GM12878 (cell line): ENCODE measurements at regions not wholly inside any gene's neighbourhood (a gene's known extent, or its start where the extent isn't known, plus 50 kb on each side); places are given as distances from the start of the nearest gene placed in this dataset.

Experiments
- ATAC-seq: fragments of 200-7000 bp; cut with Tn5 transposase; 3 replicates; pipeline ENCODE4 v1.9.1; 2020; ENCODE audit warnings: mild to moderate bottlenecking, moderate library complexity
- BruUV-seq: library from RNA; stranded (reverse); fragments of 400-500 nt; replicated peaks from 2 replicates; lab custom pipeline; 2021; lab: Mats Ljungman, UMichigan
- CTCF ChIA-PET: fragments of 300-600 bp; sonication (Branson Sonifier 250); formaldehyde crosslinking; extraction: SDS; loops from one replicate; lab custom pipeline; 2021; ENCODE audit warnings: inconsistent platforms; lab: Yijun Ruan, JAX
- POLR2A ChIA-PET: fragments of 350-600 bp; formaldehyde crosslinking; extraction: SDS; loops from one replicate; lab custom pipeline; 2021; ENCODE audit warnings: inconsistent platforms; lab: Charles Lee
- RAD21 ChIA-PET: fragments of 300-600 bp; sonication (Branson Sonifier 250); formaldehyde crosslinking; loops from one replicate; lab custom pipeline; 2023; ENCODE audit warnings: antibody characterized with exemption; ENCODE audit not compliant: unreplicated experiment; lab: Charles Lee
- SMC1A ChIA-PET: fragments of 300-600 bp; sonication (Branson Sonifier 250); formaldehyde crosslinking; loops from one replicate; lab custom pipeline; 2023; ENCODE audit not compliant: unreplicated experiment, uncharacterized antibody; lab: Charles Lee
- DNase-seq: peaks from one replicate; pipeline ENCODE4 v3.0.0-alpha.2; 2011; ENCODE audit warnings: low read depth, low spot score
- FAIRE-seq: peaks from 3 replicates; lab custom pipeline; 2011; peaks lifted over from hg19 to GRCh38; lab: Jason Lieb, UNC
- H2AFZ ChIP-seq: 2 replicates; pipeline ENCODE4 v1.6.0; 2011; ENCODE audit warnings: low read depth, low read length, control low read depth; ENCODE audit not compliant: control insufficient read depth
- H3K27ac ChIP-seq: 2 replicates; pipeline ENCODE4 v1.5.1; 2011; ENCODE audit warnings: control low read depth; ENCODE audit not compliant: control insufficient read depth, insufficient read depth
- H3K27me3 ChIP-seq, 2 experiments: replicated peaks in 1 of 2; 2 replicates each; pipeline versions ENCODE4 v1.6.0 to v1.6.1; 2011; ENCODE audit warnings: low read length in 1 of 2; ENCODE audit not compliant: control insufficient read depth in 2 of 2, insufficient read depth in 2 of 2
- H3K36me3 ChIP-seq, 2 experiments: 2 replicates each; pipeline ENCODE4 v1.5.1; 2011; ENCODE audit warnings: low read length in 1 of 2; ENCODE audit not compliant: control insufficient read depth in 2 of 2, insufficient read depth in 2 of 2
- H3K4me1 ChIP-seq: 2 replicates; pipeline ENCODE4 v1.6.1; 2011; ENCODE audit warnings: mild to moderate bottlenecking, low read length, moderate library complexity, mixed read lengths; ENCODE audit not compliant: control insufficient read depth, insufficient read depth
- H3K4me2 ChIP-seq: 2 replicates; pipeline ENCODE4 v1.6.0; 2011; ENCODE audit warnings: control low read depth; ENCODE audit not compliant: control insufficient read depth, insufficient read depth
- H3K4me3 ChIP-seq: fragments of 200-600 bp; sonication (generic); 2 replicates; pipeline ENCODE4 v1.5.1; 2016
- H3K79me2 ChIP-seq: 2 replicates; pipeline ENCODE4 v1.6.0; 2011; ENCODE audit warnings: low read length; ENCODE audit not compliant: control insufficient read depth, insufficient read depth
- H3K9ac ChIP-seq: 2 replicates; pipeline ENCODE4 v1.8.0; 2011; ENCODE audit warnings: low read length, control low read depth, mixed read lengths; ENCODE audit not compliant: control insufficient read depth, insufficient read depth
- H3K9me3 ChIP-seq: replicated peaks from 3 replicates; pipeline ENCODE4 v1.5.1; 2011; ENCODE audit warnings: mild to moderate bottlenecking, low read length; ENCODE audit not compliant: control insufficient read depth, insufficient read depth
- H4K20me1 ChIP-seq: 2 replicates; pipeline ENCODE4 v1.6.0; 2011; ENCODE audit not compliant: control insufficient read depth, insufficient read depth
- BRCA1 ChIP-seq: IDR thresholded peaks from 2 replicates; pipeline ENCODE4 v1.6.1; 2011; ENCODE audit warnings: low read depth, low read length, improper control_type of control experiment
- CHD4 ChIP-seq: fragments of 200-600 bp; sonication (generic); IDR thresholded peaks from 2 replicates; pipeline ENCODE4 v1.6.1; 2016; ENCODE audit warnings: mild to moderate bottlenecking
- E4F1 ChIP-seq: fragments of 450-650 bp; IDR thresholded peaks from 2 replicates; pipeline ENCODE4 v1.6.1; 2018; ENCODE audit warnings: borderline replicate concordance, mild to moderate bottlenecking; ENCODE audit not compliant: partially characterized antibody
- FOS ChIP-seq: IDR thresholded peaks from 3 replicates; pipeline ENCODE4 v1.6.1; 2011; ENCODE audit warnings: borderline replicate concordance; ENCODE audit not compliant: insufficient read length; ENCODE audit errors: extremely low read depth
- IRF3 ChIP-seq: fragments of 450-650 bp; IDR thresholded peaks from 2 replicates; pipeline ENCODE4 v1.6.1; 2014; ENCODE audit warnings: mild to moderate bottlenecking
- JUNB ChIP-seq: IDR thresholded peaks from 2 replicates; pipeline ENCODE4 v1.6.1; 2016; ENCODE audit warnings: antibody characterized with exemption, mild to moderate bottlenecking
- MLLT1 ChIP-seq: fragments of 450-650 bp; IDR thresholded peaks from 2 replicates; pipeline ENCODE4 v1.6.1; 2016; ENCODE audit warnings: mild to moderate bottlenecking
- NR2F1 ChIP-seq: fragments of 450-650 bp; conservative IDR thresholded peaks from 2 replicates; pipeline ENCODE4 v1.6.1; 2017; ENCODE audit warnings: mild to moderate bottlenecking
- STAT1 ChIP-seq: fragments of 450-650 bp; conservative IDR thresholded peaks from 2 replicates; pipeline ENCODE4 v1.6.1; 2014; ENCODE audit warnings: antibody characterized with exemption, mild to moderate bottlenecking
- ZBTB33 ChIP-seq: fragments of 450-650 bp; IDR thresholded peaks from 2 replicates; pipeline ENCODE4 v1.6.1; 2017; ENCODE audit warnings: mild to moderate bottlenecking
- WGBS: methylation state at CpG from one replicate; pipeline ENCODE4 v1.1.6; 2016; ENCODE audit warnings: low lambda C conversion rate; ENCODE audit not compliant: insufficient replicate concordance, insufficient coverage; ENCODE audit errors: missing lambda C conversion rate; 5-methylcytosine and 5-hydroxymethylcytosine counted together
- in situ Hi-C: fragments of 300-500 bp; cut with MboI; formaldehyde crosslinking; loops from 9 replicates; pipeline ENCODE4 v1.14.3; 2018; ENCODE audit warnings: mixed read lengths
- intact Hi-C: fragments of 100-400 bp; cut with micrococcal nuclease; formaldehyde crosslinking; loops from one replicate; pipeline ENCODE4 v1.14.2; 2022; ENCODE audit not compliant: unreplicated experiment

GRCh38 chr10:52853704-52854103, 81.1 kb upstream of the MBL2 start:
- no peaks in the 10 kb centered on the region for H3K9me3 ChIP-seq
- no peak for TF ChIP-seq IRF3
- peak; percentile 17; the same call in 1 of the 2 replicates for TF ChIP-seq JUNB
- TF ChIP-seq NR2F1, result 0 out of 2 replicates have a peak, but pooled peaks have one; percentile 25
- no peak for TF ChIP-seq FOS
- H2AFZ ChIP-seq, result no peak overlapping the region
- DNase-seq, result no peak
- no peak overlapping the region for H3K9ac ChIP-seq
- H3K4me1 ChIP-seq, result no peaks in the 10 kb centered on the region
- peak; percentile 87 for ATAC-seq
- no peak overlapping the region for H3K27ac ChIP-seq
- no peak overlapping the region for H3K4me3 ChIP-seq
- no peaks in the 10 kb centered on the region for H3K79me2 ChIP-seq
- ChIA-PET SMC1A (no interaction called here), POLR2A (no interaction called here), RAD21 (no interaction called here), CTCF (interaction anchor here (1.0 to 1.2 kb wide), 2 partner anchors 9 to 36 kb away, joined by 3 to 5 read pairs; no protein-coding TSS in a partner anchor)
- H4K20me1 ChIP-seq, result no peaks in the 10 kb centered on the region
- intact Hi-C loops, result no loop called here
- in situ Hi-C loops, result no loop called here
- no peak overlapping the region for H3K4me2 ChIP-seq
- WGBS, result 22% methylated on average over 4 of the region's 4 CpGs
- no peaks in the 10 kb centered on the region for H3K36me3 ChIP-seq
- no peaks in the 10 kb centered on the region for H3K27me3 ChIP-seq
- FAIRE-seq, result no peak
- no TSS peak for BruUV-seq

GRCh38 chr10:52836816-52837215, 64.2 kb upstream of the MBL2 start:
- no TSS peak for BruUV-seq
- Histone ChIP-seq H2AFZ (no peak overlapping the region), H3K27me3 (no peaks in the 10 kb centered on the region), H4K20me1 (no peaks in the 10 kb centered on the region), H3K36me3 (no peaks in the 10 kb centered on the region), H3K9me3 (no peaks in the 10 kb centered on the region), H3K4me3 (no peak overlapping the region), H3K4me1 (no peaks in the 10 kb centered on the region), H3K79me2 (no peaks in the 10 kb centered on the region), H3K27ac (no peak overlapping the region), H3K9ac (no peak overlapping the region), H3K4me2 (no peak overlapping the region)
- ChIA-PET RAD21 (no interaction called here), POLR2A (no interaction called here), CTCF (interaction anchor here (1.5 kb wide), 1 partner anchor 19 kb away, joined by 3 read pairs; no protein-coding TSS in a partner anchor), SMC1A (no interaction called here)
- FAIRE-seq (no peak), ATAC-seq (no peak), DNase-seq (no peak)
- in situ Hi-C loops (no loop called here), intact Hi-C loops (no loop called here)
- 40% methylated on average over 2 of the region's 2 CpGs for WGBS
- no peak for TF ChIP-seq E4F1
- TF ChIP-seq ZBTB33, result no peak
- no peak for TF ChIP-seq BRCA1
- no peak for TF ChIP-seq STAT1
- TF ChIP-seq CHD4, result no peak
- no peak for TF ChIP-seq MLLT1
